Neural cell (in vitro differentiated cells): ENCODE measurements at regions not wholly inside any gene's neighbourhood (a gene's known extent, or its start where the extent isn't known, plus 50 kb on each side); places are given as distances from the start of the nearest gene placed in this dataset.

Source experiments
- H2AFZ ChIP-seq: fragments of 200-600, 300-800 bp; sonication (generic), shearing (Covaris generic); 2 replicates; pipeline ENCODE4 v1.6.0; 2014; ENCODE audit warnings: low read depth, mild to moderate bottlenecking, antibody characterized with exemption, low read length, moderate library complexity
- H3F3A ChIP-seq: fragments of 200-600 bp; shearing (Covaris generic); 2 replicates; pipeline ENCODE4 v1.6.1; 2016; ENCODE audit warnings: mild to moderate bottlenecking, moderate library complexity, mixed read lengths, antibody characterized with exemption, low read length; ENCODE audit not compliant: insufficient read depth, poor library complexity, severe bottlenecking
- H3K27ac ChIP-seq: fragments of 200-600, 300-800 bp; sonication (generic), shearing (Covaris generic); 2 replicates; pipeline ENCODE4 v1.5.1; 2014; ENCODE audit warnings: mild to moderate bottlenecking, low read length, moderate library complexity
- H3K27me3 ChIP-seq: fragments of 300-800, 200-600 bp; sonication (generic), shearing (Covaris generic); 2 replicates; pipeline ENCODE4 v1.6.0; 2014; ENCODE audit warnings: mild to moderate bottlenecking, low read depth, low read length, moderate library complexity; ENCODE audit not compliant: insufficient read depth
- H3K36me3 ChIP-seq: fragments of 300-800, 200-600 bp; sonication (generic), shearing (Covaris generic); 2 replicates; pipeline ENCODE4 v1.5.1; 2014; ENCODE audit warnings: mild to moderate bottlenecking, antibody characterized with exemption, low read length, moderate library complexity; ENCODE audit not compliant: insufficient read depth
- H3K4me2 ChIP-seq: fragments of 300-800, 200-600 bp; sonication (generic), shearing (Covaris generic); 2 replicates; pipeline ENCODE4 v1.6.0; 2014; ENCODE audit warnings: mild to moderate bottlenecking, low read length
- H3K4me3 ChIP-seq: fragments of 300-800, 200-600 bp; sonication (generic), shearing (Covaris generic); 2 replicates; pipeline ENCODE4 v1.5.1; 2014; ENCODE audit warnings: mild to moderate bottlenecking, low read length, moderate library complexity
- H3K79me2 ChIP-seq: fragments of 200-600 bp; shearing (Covaris generic); replicated peaks from 2 replicates; pipeline ENCODE4 v1.6.0; 2014; ENCODE audit warnings: mild to moderate bottlenecking, low read length, moderate library complexity; ENCODE audit not compliant: insufficient read depth
- H3K9ac ChIP-seq: fragments of 300-800, 200-600 bp; sonication (generic), shearing (Covaris generic); 2 replicates; pipeline ENCODE4 v1.6.1; 2016; ENCODE audit warnings: mild to moderate bottlenecking, low read length, mixed read lengths
- H3K9me2 ChIP-seq: fragments of 200-600 bp; shearing (Covaris generic); 2 replicates; pipeline ENCODE4 v1.6.1; 2016; ENCODE audit warnings: mild to moderate bottlenecking, low read length, mixed read lengths; ENCODE audit not compliant: insufficient read depth
- H3K9me3 ChIP-seq: fragments of 200-600, 300-800 bp; sonication (generic), shearing (Covaris generic); 2 replicates; pipeline ENCODE4 v1.6.1; 2016; ENCODE audit warnings: mild to moderate bottlenecking, mixed run types, low read length, moderate library complexity, mixed read lengths
- H4K20me1 ChIP-seq: fragments of 200-600 bp; shearing (Covaris generic); 2 replicates; pipeline ENCODE4 v1.6.1; 2016; ENCODE audit warnings: mild to moderate bottlenecking, mixed run types; ENCODE audit not compliant: insufficient read depth
- EP300 ChIP-seq: fragments of 450-650 bp; conservative IDR thresholded peaks from 2 replicates; pipeline ENCODE4 v1.6.1; 2014; ENCODE audit warnings: antibody characterized with exemption, mild to moderate bottlenecking, moderate library complexity; ENCODE audit not compliant: poor library complexity, severe bottlenecking
- EZH2 ChIP-seq: fragments of 200-600, 300-800 bp; shearing (Covaris generic), sonication (generic); IDR thresholded peaks from 2 replicates; pipeline ENCODE4 v1.6.1; 2014; ENCODE audit warnings: antibody characterized with exemption, low read length, borderline replicate concordance, mild to moderate bottlenecking; ENCODE audit not compliant: insufficient read depth, poor library complexity, severe bottlenecking
- MXI1 ChIP-seq: fragments of 450-650 bp; conservative IDR thresholded peaks from 2 replicates; pipeline ENCODE4 v1.6.1; 2014; ENCODE audit warnings: antibody characterized with exemption, mild to moderate bottlenecking; ENCODE audit not compliant: poor library complexity, severe bottlenecking
- POLR2AphosphoS5 ChIP-seq: IDR thresholded peaks from 2 replicates; pipeline ENCODE4 v1.6.1; 2012
- RAD21 ChIP-seq: fragments of 450-650 bp; conservative IDR thresholded peaks from 2 replicates; pipeline ENCODE4 v1.6.1; 2014; ENCODE audit warnings: antibody characterized with exemption, mild to moderate bottlenecking, moderate library complexity
- SMC3 ChIP-seq: fragments of 450-650 bp; conservative IDR thresholded peaks from 2 replicates; pipeline ENCODE4 v1.6.1; 2014; ENCODE audit warnings: antibody characterized with exemption, mild to moderate bottlenecking, moderate library complexity; ENCODE audit not compliant: poor library complexity
- TAF1 ChIP-seq: IDR thresholded peaks from 2 replicates; pipeline ENCODE4 v1.6.1; 2012; ENCODE audit warnings: low read depth
- TF ChIP-seq, protein P1 (sequence below): fragments of 450-650 bp; IDR thresholded peaks from 2 replicates; pipeline ENCODE4 v1.5.1; 2014; ENCODE audit warnings: antibody characterized with exemption, mild to moderate bottlenecking, moderate library complexity; ENCODE audit not compliant: poor library complexity, severe bottlenecking
- TF ChIP-seq, protein P2 (sequence below): IDR thresholded peaks from 2 replicates; pipeline ENCODE4 v1.6.1; 2012; ENCODE audit warnings: borderline replicate concordance

DNA sequence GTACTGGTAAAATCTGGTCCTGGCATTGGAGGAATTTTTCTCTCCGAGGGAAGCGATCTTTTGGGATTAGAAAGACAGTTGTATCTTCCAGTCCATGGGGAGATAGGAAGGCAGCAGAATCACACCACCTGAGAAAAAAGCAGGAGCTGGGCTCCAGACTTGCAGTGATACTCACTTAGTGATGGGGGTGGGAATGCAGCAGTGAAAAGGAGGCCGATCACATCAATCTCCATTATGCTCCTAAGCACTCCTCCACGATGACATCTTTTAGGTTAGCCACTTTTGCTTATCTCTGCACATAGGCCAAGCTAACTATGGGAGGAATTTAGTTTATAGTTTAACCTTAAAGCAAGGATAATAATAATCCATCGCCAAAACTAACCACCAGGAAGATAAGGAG lies 219.0 kb downstream of the DMAC1 start:
- TF ChIP-seq, protein P1, sequence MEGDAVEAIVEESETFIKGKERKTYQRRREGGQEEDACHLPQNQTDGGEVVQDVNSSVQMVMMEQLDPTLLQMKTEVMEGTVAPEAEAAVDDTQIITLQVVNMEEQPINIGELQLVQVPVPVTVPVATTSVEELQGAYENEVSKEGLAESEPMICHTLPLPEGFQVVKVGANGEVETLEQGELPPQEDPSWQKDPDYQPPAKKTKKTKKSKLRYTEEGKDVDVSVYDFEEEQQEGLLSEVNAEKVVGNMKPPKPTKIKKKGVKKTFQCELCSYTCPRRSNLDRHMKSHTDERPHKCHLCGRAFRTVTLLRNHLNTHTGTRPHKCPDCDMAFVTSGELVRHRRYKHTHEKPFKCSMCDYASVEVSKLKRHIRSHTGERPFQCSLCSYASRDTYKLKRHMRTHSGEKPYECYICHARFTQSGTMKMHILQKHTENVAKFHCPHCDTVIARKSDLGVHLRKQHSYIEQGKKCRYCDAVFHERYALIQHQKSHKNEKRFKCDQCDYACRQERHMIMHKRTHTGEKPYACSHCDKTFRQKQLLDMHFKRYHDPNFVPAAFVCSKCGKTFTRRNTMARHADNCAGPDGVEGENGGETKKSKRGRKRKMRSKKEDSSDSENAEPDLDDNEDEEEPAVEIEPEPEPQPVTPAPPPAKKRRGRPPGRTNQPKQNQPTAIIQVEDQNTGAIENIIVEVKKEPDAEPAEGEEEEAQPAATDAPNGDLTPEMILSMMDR: no peak
- TF ChIP-seq SMC3 (no peak), EP300 (no peak), RAD21 (no peak), POLR2AphosphoS5 (no peak)
- TF ChIP-seq, protein P2, sequence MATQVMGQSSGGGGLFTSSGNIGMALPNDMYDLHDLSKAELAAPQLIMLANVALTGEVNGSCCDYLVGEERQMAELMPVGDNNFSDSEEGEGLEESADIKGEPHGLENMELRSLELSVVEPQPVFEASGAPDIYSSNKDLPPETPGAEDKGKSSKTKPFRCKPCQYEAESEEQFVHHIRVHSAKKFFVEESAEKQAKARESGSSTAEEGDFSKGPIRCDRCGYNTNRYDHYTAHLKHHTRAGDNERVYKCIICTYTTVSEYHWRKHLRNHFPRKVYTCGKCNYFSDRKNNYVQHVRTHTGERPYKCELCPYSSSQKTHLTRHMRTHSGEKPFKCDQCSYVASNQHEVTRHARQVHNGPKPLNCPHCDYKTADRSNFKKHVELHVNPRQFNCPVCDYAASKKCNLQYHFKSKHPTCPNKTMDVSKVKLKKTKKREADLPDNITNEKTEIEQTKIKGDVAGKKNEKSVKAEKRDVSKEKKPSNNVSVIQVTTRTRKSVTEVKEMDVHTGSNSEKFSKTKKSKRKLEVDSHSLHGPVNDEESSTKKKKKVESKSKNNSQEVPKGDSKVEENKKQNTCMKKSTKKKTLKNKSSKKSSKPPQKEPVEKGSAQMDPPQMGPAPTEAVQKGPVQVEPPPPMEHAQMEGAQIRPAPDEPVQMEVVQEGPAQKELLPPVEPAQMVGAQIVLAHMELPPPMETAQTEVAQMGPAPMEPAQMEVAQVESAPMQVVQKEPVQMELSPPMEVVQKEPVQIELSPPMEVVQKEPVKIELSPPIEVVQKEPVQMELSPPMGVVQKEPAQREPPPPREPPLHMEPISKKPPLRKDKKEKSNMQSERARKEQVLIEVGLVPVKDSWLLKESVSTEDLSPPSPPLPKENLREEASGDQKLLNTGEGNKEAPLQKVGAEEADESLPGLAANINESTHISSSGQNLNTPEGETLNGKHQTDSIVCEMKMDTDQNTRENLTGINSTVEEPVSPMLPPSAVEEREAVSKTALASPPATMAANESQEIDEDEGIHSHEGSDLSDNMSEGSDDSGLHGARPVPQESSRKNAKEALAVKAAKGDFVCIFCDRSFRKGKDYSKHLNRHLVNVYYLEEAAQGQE: no peak

DNA sequence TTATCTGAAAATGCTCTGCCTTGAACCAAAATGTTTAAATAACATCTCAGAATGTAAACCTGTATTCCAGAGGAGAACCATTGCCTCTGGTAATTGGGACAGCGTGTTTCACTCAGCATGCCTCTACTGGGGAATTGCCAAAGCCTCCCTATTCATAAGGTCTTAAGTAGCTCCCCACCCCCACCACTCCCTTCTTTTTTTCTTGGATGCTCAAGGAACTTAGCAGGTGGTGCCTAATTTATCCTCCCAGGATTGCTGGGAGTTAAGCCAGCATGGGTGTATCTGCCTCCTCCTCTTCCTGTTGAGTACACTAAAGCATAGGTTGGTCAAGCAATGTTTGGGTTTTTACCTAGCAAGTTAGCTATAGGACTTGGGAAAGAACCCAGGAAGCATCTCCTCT lies 220.2 kb downstream of the DMAC1 start:
- no peaks in the 10 kb centered on the region for H3K9me2 ChIP-seq
- H3K27me3 ChIP-seq: no peaks in the 10 kb centered on the region
- no peaks in the 10 kb centered on the region for H3K9me3 ChIP-seq
- H2AFZ ChIP-seq: no peak overlapping the region
- no peak overlapping the region for H3K9ac ChIP-seq
- H4K20me1 ChIP-seq: no peaks in the 10 kb centered on the region
- no peaks in the 10 kb centered on the region for H3K79me2 ChIP-seq
- H3F3A ChIP-seq: no peaks in the 10 kb centered on the region
- no peak overlapping the region for H3K27ac ChIP-seq
- no peak overlapping the region for H3K4me3 ChIP-seq
- no peaks in the 10 kb centered on the region for H3K36me3 ChIP-seq
- no peak overlapping the region for H3K4me2 ChIP-seq
- TF ChIP-seq SMC3: no peak
- TF ChIP-seq TAF1: no peak
- TF ChIP-seq POLR2AphosphoS5: no peak
- no peak for TF ChIP-seq EP300
- no peak for TF ChIP-seq EZH2
- TF ChIP-seq MXI1: no peak

More for the DNA sequence above, 219.0 kb downstream of the DMAC1 start:
- H3K9me2 ChIP-seq: no peaks in the 10 kb centered on the region
- H3F3A ChIP-seq: no peaks in the 10 kb centered on the region
- H3K27ac ChIP-seq: no peak overlapping the region
- H4K20me1 ChIP-seq: no peaks in the 10 kb centered on the region
- H3K79me2 ChIP-seq: no peaks in the 10 kb centered on the region
- H3K27me3 ChIP-seq: no peaks in the 10 kb centered on the region
- H3K4me2 ChIP-seq: no peak overlapping the region
- H2AFZ ChIP-seq: no peak overlapping the region
- H3K36me3 ChIP-seq: no peaks in the 10 kb centered on the region
- H3K4me3 ChIP-seq: no peak overlapping the region
- no peak overlapping the region for H3K9ac ChIP-seq
- H3K9me3 ChIP-seq: no peaks in the 10 kb centered on the region

DNA sequence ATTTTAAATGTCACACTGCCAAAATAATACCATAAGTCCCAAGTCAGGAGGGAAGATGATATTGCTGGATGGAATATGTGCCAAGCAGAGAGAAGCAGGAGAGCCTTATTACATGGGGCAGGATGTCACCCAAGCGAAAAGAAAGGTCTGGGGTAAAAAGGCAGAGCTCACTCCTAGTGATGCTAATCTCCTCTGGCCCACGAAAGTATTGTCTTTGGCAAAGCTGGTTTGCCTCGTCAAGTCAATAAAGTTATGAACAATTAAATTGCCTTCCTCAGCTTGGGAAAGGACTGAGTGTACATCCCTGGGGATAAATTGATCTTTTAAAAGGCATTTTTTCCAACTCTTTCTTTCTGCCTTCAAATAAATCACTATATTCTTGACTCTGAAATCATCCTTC lies 220.6 kb downstream of the DMAC1 start:
- no peaks in the 10 kb centered on the region for H3K27me3 ChIP-seq
- no peaks in the 10 kb centered on the region for H3K36me3 ChIP-seq
- no peaks in the 10 kb centered on the region for H3K9me3 ChIP-seq
- TF ChIP-seq SMC3: no peak
- TF ChIP-seq, protein P2: no peak
- no peak for TF ChIP-seq EZH2
- TF ChIP-seq TAF1: no peak
- TF ChIP-seq, protein P1: no peak
- no peak for TF ChIP-seq EP300
- TF ChIP-seq RAD21: no peak
- TF ChIP-seq POLR2AphosphoS5: no peak
- TF ChIP-seq MXI1: no peak
- H3K4me3 ChIP-seq: no peak overlapping the region
- H3F3A ChIP-seq: no peaks in the 10 kb centered on the region
- no peaks in the 10 kb centered on the region for H3K79me2 ChIP-seq
- no peak overlapping the region for H3K9ac ChIP-seq
- H3K27ac ChIP-seq: no peak overlapping the region
- H3K9me2 ChIP-seq: no peaks in the 10 kb centered on the region
- H3K4me2 ChIP-seq: no peak overlapping the region
- no peak overlapping the region for H2AFZ ChIP-seq
- H4K20me1 ChIP-seq: no peaks in the 10 kb centered on the region
